SW 1271 (cell line): ENCODE measurements at regions not wholly inside any gene's neighbourhood (a gene's known extent, or its start where the extent isn't known, plus 50 kb on each side); places are given as distances from the start of the nearest gene placed in this dataset.

Experiments
- DNase-seq, 2 experiments: peaks; one replicate each; lab custom pipeline; 2025; lab: John Stamatoyannopoulos, UW

GRCh38 chr6:113741651-113742050 is 115.5 kb upstream of the MARCKS start:
- no peak for DNase-seq

GRCh38 chr6:113742342-113742741 is 114.8 kb upstream of the MARCKS start:
- no peak for DNase-seq

- DNase-seq = no peak
These were observed 112.3 kb upstream of the MARCKS start for GRCh38 chr6:113744861-113745260.

GRCh38 chr6:113750151-113750855 is 106.8 kb upstream of the MARCKS start:
- DNase-seq = no peak

DNA sequence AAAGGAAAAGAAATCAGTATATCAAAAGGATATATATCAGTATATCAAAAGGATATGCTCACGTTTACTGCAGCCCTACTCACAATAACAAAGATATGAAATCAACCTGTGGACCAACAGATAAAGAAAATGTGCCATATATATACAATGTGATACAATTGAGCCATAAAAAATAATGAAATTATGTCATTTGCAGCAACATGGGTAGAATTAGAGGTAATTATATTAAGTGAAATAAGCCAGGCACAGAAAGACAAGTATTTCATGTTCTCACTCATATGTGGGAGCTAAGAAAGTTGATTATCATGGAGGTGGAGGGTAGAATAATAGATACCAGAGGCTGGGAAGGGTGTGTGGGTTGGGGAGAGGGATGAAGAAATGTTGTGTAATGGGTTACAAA is 102.9 kb upstream of the MARCKS start:
- no peak for DNase-seq

- no peak for DNase-seq
These were observed 101.5 kb upstream of the MARCKS start for GRCh38 chr6:113755449-113756289.

GRCh38 chr6:113756290-113756665 is 100.9 kb upstream of the MARCKS start:
- DNase-seq = no peak

DNA sequence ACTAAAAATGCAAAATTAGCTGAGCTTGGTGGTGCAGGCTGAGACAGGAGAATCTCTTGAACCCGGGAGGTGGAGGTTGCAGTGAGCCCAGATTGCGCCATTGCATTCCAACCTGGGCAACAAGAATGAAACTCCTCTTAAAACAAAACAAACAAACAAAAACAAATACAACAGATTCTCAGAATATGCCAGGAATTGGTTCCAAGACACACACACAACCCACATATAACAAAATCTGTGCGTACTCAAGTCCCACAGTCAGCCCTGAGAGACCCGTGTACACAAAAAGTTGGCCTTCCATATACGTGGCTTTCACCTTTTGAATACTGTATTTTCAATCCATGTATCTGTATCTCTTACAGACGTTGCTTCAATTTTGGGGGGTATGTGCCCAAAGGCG is 98.9 kb upstream of the MARCKS start:
- no peak for DNase-seq

DNA sequence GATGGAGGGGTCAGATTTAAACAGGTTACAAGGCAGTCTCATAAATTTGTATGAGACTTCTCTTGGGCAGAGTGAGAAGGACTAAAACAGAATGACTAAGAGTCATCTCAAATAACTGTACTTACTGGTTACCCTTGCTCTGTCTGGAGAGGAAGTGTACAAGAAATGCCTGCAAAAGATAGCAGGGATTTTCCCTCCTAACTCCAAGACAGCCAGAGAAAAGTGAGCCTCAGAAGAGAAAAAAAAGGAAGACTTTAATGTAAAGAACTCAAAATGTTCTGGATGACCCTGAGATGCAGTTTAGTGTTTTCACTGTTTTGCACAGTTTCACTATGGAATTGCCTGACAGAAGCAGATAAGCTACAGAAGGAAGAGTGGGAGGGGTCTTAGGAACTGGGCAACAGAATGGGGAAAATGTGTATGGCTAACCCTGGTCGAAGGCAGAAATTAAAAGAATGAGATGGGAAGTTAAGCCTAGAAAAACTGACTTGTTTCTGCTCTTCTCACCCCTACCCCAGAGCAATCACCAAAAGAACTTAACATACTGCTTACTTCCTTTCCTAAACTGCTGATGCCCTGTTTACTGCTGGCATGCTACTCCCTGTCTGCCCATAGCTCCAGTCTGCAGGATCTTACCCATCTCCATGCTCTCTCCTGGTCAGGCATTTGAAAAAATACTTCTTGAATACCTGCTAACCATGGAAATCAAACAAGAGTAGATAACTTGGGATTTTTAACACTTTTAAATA is 98.1 kb upstream of the MARCKS start:
- DNase-seq = no peak

DNA sequence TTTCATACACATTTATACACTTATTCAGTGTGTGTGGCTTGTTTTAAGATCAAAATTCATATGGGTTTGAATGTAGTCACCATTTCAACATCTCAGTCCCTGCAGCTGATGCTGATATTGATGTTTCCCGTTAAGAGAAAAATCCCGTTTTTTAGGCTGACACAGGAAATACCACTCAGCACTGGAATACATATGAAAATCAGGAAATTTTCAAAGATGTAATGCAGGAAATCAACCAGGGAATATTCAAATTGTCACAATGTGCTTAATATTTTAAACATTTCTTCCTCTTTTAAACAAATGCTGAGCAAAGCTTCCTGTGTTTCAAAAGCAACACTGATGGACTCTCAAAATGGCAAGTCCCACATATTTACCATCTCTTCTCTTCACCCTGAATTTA is 94.5 kb upstream of the MARCKS start:
- no peak for DNase-seq

GRCh38 chr6:113763311-113763766 is 93.8 kb upstream of the MARCKS start:
- no peak for DNase-seq

DNA sequence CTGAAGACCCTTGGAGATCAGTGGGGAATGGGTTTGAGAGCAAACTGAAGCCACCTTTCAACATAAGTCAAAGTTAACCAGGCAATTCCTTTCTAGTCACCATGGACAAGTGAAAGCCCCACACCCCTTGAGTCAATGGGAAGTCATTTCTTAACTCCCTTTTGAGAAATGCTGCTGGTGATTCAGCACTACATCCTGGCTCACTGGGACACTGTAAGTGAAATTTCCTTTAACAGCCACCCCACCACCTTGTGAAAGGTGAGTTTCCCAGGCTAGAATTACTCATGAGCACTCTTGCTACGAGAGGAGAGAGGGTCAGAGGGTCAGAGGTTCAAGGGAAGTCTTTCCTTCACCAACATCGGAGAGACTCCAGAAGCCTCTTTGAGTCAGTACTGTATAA is 93.3 kb upstream of the MARCKS start:
- DNase-seq = peak; percentile 22 to 45

DNA sequence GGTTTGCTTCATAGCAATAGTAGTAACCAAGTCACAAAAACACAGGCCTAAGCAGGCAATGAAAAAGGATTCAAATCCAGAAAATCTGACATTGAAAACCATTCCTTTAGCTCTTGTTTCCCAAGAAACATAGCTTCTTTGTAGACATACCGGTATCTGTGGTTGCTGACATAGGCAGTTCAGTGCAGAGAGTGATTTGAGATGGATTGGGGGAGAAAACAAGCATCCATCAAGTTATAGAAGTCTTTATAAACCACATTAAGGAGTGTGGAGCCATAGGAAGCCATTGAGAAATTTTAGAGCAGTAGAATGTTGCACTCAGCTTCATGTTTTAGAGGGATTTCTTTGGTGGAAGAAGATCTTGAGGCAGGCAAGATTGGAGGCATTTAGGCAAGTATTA is 91.2 kb upstream of the MARCKS start:
- DNase-seq = no peak

DNA sequence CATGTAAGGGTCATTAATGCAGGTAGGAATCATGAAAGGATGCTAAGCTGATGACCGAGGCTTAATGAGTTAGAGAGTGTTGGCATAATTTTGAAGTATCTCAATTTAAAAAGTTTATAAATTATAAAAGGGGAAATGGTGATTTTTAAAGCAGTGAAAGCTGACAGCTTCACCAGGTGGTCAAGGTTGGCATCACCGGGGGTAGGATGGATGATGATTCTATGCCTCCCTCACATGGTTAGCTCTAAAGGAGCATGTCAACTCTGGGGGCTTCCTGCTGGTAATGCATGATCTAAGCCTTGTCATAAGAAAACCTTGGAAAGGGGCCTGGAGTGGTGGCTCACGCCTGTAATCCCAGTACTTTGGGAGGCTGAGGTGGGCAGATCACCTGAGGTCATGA is 89.2 kb upstream of the MARCKS start:
- DNase-seq = no peak

DNA sequence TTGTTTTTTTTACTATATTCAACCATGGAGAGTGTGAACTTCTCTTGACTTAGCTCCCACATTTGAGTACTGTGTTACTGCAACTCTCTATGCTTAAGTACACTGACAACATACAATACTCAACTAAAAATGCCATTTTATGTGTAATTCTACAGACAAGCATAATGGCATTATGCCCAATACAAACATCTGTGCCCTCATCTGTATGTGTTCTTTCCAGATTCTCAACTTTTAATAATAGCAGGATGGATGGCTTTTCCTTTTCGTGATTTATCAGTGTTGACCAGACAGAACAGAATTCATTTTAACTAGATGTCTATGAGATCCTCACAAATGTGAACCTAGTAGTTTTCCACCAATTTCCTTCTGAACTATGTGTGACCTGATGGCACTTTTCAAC is 84.2 kb upstream of the MARCKS start:
- no peak for DNase-seq

DNA sequence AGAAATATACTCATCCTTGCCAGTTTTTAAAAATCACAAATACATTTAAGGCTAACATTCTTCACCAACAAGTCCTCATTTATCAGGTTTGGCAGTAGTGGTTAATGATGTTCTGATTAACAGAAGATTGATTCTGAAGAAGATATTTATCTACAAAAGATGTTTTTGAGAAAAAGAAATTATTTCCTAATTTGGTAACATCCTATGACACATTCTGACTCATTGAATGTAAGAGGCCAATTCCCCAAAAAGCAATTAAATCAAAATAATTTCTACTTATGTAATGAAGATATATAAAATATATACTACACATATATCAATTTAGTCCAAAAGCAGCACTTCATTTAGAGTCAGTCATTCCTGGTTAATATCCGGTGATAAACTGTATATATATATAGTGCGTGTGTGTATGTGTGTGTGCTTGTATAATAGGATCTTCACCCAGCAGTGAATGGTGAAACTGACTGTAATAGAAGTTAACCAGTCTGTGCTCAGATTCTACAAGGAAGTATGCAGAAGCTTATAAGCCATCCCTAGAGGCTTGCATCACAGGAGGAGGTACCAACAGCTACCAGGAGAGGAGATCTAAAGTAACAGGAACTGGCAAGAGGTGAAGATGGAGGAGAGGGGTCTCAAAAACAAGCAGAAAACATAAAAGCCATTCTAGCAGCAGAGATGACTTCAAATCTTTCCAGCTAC is 82.9 kb upstream of the MARCKS start:
- DNase-seq = no peak

DNA sequence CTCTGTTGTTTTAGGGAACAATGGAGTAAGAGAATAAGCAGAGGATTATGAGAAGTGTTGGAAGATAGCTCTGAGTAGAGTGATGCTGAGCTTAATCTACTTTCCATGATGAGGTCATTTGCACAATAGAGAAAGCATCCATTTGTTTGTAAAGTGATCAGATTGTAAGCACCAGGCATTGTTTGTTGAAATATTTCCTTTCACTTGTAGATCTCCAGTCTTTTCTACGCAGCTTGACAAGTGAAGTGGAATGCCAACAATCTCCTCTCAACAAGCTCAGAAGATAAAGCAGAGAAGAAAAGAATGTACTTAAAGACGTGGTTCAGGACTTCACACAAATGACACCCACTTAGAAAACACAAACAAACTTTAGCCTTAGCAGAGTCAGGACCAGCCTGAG is 80.1 kb upstream of the MARCKS start:
- no peak for DNase-seq

DNA sequence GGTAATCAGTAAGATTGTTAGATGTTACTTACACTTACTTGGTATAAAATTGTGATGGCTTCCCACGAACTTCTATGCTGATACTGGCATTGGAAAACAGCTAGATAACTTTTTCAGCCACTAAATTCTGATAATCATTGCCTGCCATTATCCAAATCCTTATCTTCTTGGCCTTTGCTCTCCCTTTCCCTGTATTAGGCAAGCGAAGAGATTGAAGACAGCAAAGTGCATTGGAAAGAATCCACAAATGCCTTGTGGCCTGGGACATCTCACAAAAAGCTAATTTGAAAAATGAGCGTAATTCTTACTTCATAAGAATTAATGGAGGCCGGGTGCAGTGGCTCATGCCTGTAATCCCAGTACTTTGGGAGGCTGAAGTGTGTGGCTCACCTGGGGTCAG is 79.5 kb upstream of the MARCKS start:
- no peak for DNase-seq

DNA sequence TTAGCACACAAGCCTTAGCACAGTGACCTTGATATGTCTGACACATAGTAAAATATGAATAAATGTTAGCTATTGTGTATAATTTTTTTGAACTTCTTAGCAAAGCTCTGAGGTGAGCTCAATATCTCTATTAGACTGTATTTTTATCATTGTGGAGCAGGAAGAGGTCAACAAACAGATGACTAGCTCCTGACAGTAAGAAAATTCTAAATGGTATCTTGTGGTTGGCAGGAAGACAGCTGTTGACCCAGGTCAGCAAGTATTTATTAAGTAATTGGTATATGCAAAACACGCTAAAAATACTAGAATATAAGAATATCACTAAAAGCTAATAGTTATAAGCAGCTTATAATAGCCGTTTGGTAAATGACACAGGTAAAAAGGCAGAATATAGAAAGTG is 77.5 kb upstream of the MARCKS start:
- DNase-seq = no peak

GRCh38 chr6:113782636-113783035 is 74.5 kb upstream of the MARCKS start:
- DNase-seq = no peak

DNA sequence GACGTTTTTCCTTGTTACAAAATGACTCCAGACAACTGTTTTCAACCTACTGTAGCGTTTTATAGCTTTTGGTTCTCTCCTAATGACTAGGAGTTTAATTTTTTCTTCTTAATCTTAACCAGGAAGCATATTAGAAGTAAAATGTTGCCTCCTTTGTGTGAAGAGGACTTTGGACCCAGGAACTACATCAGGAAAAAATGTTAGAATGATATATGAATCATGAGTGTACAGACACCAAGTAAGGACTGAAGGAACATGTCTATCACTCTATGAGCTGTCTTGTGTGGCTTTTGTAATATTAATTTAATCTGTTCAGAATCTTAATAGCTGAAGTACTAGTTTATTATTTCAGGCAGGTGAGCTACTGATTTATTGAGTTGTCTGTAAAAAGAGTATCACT is 71.0 kb upstream of the MARCKS start:
- DNase-seq = no peak

DNA sequence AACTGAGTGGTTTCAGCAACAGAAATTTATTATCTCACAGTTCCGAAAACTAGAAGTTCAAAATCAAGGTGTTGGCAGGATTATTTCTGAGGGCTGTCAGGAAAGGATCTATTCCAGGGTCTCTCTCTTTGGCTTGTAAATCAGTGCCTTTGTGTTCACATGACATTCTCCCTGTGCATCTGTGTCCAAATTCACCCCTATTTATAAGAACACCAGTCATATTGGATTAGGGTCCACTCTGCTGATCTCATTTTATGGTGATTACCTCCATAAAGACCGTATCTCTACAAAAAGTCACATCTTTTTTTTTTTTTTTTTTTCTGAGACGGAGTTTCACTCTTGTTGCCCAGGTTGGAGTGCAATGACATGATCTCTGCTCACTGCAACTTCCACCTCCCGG is 68.6 kb upstream of the MARCKS start:
- no peak for DNase-seq
